ENCODE measurements at regions not wholly inside any gene's neighbourhood (a gene's known extent, or its start where the extent isn't known, plus 50 kb on each side); places are given as distances from the start of the nearest gene placed in this dataset.

DNA sequence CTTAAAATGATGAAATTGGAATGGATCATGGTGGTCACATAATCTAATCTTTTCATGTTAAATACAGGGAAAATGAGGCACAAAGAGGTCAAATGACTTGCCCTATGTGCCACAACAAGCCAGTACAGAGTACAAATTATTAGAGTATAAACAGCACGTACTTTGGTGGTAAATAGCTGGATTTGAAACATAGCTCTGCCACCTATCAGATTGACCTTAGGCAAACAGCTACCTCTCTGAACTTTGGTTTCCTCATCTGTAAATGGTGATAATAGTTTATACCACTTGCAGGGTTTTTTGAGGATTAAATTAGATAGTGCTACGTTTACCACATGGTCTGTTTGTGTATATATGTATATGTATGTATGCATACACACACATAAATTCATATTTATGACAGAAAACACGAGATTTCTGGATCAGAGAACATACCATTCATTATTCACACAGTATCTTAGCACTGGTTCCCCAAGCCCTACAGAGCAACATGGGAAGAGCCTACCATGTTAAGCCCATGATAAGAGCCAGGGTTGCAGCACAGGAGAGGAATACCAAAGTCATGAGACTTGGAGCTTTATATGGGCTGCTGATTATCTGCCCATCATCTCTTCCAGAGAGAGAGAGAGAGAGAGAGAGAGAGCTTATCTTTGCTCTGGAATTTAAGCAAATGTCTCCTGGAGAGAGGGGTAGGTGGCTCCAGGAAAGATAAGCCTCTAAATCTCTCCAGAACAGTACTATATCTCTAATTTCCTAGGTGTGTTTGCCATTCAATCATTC, 73.5 kb downstream of the MDH1 start:
- DNase-seq (ENCODE audit: low read depth in 1 of 2, low spot score in 1 of 2) = no peak
- Histone ChIP-seq H3K27ac (no peak overlapping the region), H3K4me2 (no peak overlapping the region), H3K4me1 (no peaks in the 10 kb centered on the region), H3K4me3 (no peak overlapping the region), H3K9me3 (peaks cover 6% of the 10 kb centered on the region; the same call in 1 of the 3 replicates)
- ChIA-PET CTCF (interaction anchor here (0.6 to 1.5 kb wide), 3 partner anchors 29 to 668 kb away, joined by 3 to 4 read pairs (median 3); no protein-coding TSS in a partner anchor), POLR2A (interaction anchor here (0.6 kb wide), 1 partner anchor 38 kb away, joined by 6 read pairs; no protein-coding TSS in a partner anchor)
- no peak; a peak in 1 of 6 replicates for ATAC-seq
- FAIRE-seq = no peak
- 2% methylated on average over 3 of the region's 3 CpGs for WGBS (ENCODE audit: missing lambda C conversion rate)
- no peak for TF ChIP-seq RFX5 (IDR thresholded peaks at IDR 0.05)
- no peak for TF ChIP-seq CBX8 (IDR thresholded peaks at IDR 0.05)
- no peak for TF ChIP-seq TFCP2L1 (CRISPR knock-in tag; IDR thresholded peaks at IDR 0.05)
- no peak for TF ChIP-seq CHD2 (IDR thresholded peaks at IDR 0.05; ENCODE audit: low read length, partially characterized antibody)

DNA sequence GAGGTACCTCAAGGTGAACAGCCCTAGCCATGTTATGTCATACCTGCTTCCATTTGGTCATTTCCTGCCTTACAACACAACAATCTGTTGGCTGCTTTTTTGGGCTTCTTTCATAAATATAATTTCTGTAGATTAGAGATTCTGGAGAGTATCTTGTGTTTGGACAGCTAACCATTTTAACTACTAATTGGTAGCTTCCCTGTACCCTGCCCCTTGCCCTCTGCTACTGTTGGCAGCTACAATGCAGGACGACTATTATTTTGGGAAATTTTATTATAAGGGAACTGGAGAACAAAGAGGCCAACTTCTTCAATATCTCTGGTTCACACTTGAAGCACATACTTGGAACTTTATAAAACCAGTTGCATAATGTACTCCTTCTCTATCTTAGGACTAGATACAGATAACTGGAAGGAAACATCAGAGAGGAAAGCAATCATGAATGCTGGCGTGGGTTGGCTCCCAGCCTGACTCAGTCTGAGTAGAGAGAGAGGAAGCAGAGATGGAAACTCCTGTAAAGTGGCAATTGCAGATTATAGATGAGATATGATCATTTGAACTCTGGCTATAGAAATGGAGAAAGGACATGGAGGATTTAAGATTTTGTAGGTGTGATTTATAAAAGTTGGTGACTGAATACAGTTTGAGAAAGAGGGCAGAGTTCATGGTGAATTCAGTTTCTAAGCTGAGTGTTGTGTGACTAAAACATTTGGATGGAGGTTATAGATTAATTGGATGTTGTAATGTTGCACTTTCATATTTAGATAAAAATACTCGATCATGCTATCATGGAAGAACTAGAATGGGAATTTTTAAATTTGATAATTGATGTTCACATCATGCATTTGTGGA, 74.5 kb downstream of the MDH1 start:
- Histone ChIP-seq H3K4me3 (no peak overlapping the region), H3K9me3 (peaks cover 6% of the 10 kb centered on the region; the same call in 1 of the 3 replicates), H3K4me2 (no peak overlapping the region), H3K27ac (no peak overlapping the region), H3K4me1 (no peaks in the 10 kb centered on the region)
- TF ChIP-seq CBX2 (IDR thresholded peaks at IDR 0.05; ENCODE audit: borderline replicate concordance, low read depth) (no peak), EHF (CRISPR knock-in tag; IDR thresholded peaks at IDR 0.05) (no peak)
- ChIA-PET POLR2A (no interaction called here), CTCF (interaction anchor here (1.2 kb wide), 2 partner anchors 17 to 28 kb away, joined by 3 to 4 read pairs; no protein-coding TSS in a partner anchor)
- WGBS (ENCODE audit: missing lambda C conversion rate) = 8% methylated on average over 3 of the region's 3 CpGs
- FAIRE-seq (no peak), DNase-seq (ENCODE audit: low read depth in 1 of 2, low spot score in 1 of 2) (no peak), ATAC-seq (no peak)

DNA sequence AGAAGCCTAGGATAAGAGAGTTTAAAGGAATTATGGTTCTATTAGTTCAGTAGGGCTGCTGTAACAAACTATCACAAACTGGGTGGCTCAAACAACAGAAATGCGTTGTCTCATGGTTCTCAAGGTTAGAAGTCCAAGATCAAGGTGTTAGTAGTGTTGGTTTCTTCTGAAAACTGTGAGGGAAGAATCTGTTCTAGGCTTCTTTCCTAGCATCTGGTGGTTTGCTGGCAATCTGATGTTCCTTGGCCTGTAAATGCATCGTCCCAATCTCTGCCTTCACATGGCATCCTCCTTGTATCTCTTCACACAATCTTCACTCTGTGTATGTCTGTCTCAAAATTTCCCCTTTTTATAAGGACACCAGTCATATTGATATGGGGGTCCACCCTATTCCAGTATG, 76.3 kb downstream of the MDH1 start:
- Histone ChIP-seq H3K4me3 (no peak overlapping the region), H3K27ac (no peak overlapping the region), H3K9me3 (peaks cover 6% of the 10 kb centered on the region; the same call in 1 of the 3 replicates), H3K4me1 (no peaks in the 10 kb centered on the region), H3K4me2 (no peak overlapping the region)
- TF ChIP-seq, protein P1, sequence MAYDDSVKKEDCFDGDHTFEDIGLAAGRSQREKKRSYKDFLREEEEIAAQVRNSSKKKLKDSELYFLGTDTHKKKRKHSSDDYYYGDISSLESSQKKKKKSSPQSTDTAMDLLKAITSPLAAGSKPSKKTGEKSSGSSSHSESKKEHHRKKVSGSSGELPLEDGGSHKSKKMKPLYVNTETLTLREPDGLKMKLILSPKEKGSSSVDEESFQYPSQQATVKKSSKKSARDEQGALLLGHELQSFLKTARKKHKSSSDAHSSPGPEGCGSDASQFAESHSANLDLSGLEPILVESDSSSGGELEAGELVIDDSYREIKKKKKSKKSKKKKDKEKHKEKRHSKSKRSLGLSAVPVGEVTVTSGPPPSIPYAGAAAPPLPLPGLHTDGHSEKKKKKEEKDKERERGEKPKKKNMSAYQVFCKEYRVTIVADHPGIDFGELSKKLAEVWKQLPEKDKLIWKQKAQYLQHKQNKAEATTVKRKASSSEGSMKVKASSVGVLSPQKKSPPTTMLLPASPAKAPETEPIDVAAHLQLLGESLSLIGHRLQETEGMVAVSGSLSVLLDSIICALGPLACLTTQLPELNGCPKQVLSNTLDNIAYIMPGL (CRISPR knock-in tag; IDR thresholded peaks at IDR 0.05; ENCODE audit: borderline replicate concordance) = no peak
- TF ChIP-seq CEBPB (IDR thresholded peaks at IDR 0.05) (no peak), TP53 (CRISPR knock-in tag; IDR thresholded peaks at IDR 0.05) (no peak), SREBF2 (IDR thresholded peaks at IDR 0.05) (no peak), ZFP36 (IDR thresholded peaks at IDR 0.05; ENCODE audit: borderline replicate concordance, partially characterized antibody) (no peak), RFX5 (IDR thresholded peaks at IDR 0.05) (no peak), JUN (IDR thresholded peaks at IDR 0.05) (no peak), FOSB (CRISPR knock-in tag; IDR thresholded peaks at IDR 0.05) (no peak), POLR2A (IDR thresholded peaks at IDR 0.05; ENCODE audit: low read length) (no peak), HEYL (CRISPR knock-in tag; IDR thresholded peaks at IDR 0.05) (no peak), ZNF302 (CRISPR knock-in tag; IDR thresholded peaks at IDR 0.05) (no peak), FOSL2 (IDR thresholded peaks at IDR 0.05) (no peak), FOSL2 (CRISPR knock-in tag; IDR thresholded peaks at IDR 0.05) (no peak), HOXB13 (CRISPR knock-in tag; IDR thresholded peaks at IDR 0.05; ENCODE audit: low read depth) (no peak), RCOR1 (IDR thresholded peaks at IDR 0.05; ENCODE audit: low read depth, low read length) (no peak), EHF (CRISPR knock-in tag; IDR thresholded peaks at IDR 0.05) (no peak)
- TF ChIP-seq, protein P2, sequence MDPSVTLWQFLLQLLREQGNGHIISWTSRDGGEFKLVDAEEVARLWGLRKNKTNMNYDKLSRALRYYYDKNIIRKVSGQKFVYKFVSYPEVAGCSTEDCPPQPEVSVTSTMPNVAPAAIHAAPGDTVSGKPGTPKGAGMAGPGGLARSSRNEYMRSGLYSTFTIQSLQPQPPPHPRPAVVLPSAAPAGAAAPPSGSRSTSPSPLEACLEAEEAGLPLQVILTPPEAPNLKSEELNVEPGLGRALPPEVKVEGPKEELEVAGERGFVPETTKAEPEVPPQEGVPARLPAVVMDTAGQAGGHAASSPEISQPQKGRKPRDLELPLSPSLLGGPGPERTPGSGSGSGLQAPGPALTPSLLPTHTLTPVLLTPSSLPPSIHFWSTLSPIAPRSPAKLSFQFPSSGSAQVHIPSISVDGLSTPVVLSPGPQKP (IDR thresholded peaks at IDR 0.05; ENCODE audit: low read depth, low read length) = no peak
- TF ChIP-seq, protein P3, sequence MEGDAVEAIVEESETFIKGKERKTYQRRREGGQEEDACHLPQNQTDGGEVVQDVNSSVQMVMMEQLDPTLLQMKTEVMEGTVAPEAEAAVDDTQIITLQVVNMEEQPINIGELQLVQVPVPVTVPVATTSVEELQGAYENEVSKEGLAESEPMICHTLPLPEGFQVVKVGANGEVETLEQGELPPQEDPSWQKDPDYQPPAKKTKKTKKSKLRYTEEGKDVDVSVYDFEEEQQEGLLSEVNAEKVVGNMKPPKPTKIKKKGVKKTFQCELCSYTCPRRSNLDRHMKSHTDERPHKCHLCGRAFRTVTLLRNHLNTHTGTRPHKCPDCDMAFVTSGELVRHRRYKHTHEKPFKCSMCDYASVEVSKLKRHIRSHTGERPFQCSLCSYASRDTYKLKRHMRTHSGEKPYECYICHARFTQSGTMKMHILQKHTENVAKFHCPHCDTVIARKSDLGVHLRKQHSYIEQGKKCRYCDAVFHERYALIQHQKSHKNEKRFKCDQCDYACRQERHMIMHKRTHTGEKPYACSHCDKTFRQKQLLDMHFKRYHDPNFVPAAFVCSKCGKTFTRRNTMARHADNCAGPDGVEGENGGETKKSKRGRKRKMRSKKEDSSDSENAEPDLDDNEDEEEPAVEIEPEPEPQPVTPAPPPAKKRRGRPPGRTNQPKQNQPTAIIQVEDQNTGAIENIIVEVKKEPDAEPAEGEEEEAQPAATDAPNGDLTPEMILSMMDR (IDR thresholded peaks at IDR 0.05) = no peak
- TF ChIP-seq, protein P4, sequence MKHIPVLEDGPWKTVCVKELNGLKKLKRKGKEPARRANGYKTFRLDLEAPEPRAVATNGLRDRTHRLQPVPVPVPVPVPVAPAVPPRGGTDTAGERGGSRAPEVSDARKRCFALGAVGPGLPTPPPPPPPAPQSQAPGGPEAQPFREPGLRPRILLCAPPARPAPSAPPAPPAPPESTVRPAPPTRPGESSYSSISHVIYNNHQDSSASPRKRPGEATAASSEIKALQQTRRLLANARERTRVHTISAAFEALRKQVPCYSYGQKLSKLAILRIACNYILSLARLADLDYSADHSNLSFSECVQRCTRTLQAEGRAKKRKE (CRISPR knock-in tag; IDR thresholded peaks at IDR 0.05; ENCODE audit: low read depth) = no peak
- ChIA-PET CTCF (no interaction called here), POLR2A (no interaction called here)
- no peak for FAIRE-seq
- no peak for ATAC-seq
- no peak for DNase-seq (ENCODE audit: low read depth in 1 of 2, low spot score in 1 of 2)
- WGBS (ENCODE audit: missing lambda C conversion rate) = 0% methylated on average over 2 of the region's 2 CpGs
